ENCODE measurements at regions not wholly inside any gene's neighbourhood (a gene's known extent, or its start where the extent isn't known, plus 50 kb on each side); places are given as distances from the start of the nearest gene placed in this dataset.
"Not testable (repeated sequence)": the region's sequence is repeated elsewhere in the genome, so short reads cannot be mapped to it uniquely, and the experiment has no call there.

- no peak for DNase-seq (ENCODE audit: low read depth)
- H3K27me3 ChIP-seq (ENCODE audit: control insufficient read depth, insufficient read depth, low read length) = no peaks in the 10 kb centered on the region
- H3K36me3 ChIP-seq (ENCODE audit: control insufficient read depth, insufficient read depth, low read length) = no peaks in the 10 kb centered on the region
- no peak for TF ChIP-seq CTCF (IDR thresholded peaks at IDR 0.05; ENCODE audit: insufficient read depth, low read length, poor library complexity, severe bottlenecking)
- no peak overlapping the region for H3K4me3 ChIP-seq (ENCODE audit: low read depth, low read length)
Measured at GRCh38 chr7:12927635-12928434, 240.4 kb downstream of the ARL4A start.

DNA sequence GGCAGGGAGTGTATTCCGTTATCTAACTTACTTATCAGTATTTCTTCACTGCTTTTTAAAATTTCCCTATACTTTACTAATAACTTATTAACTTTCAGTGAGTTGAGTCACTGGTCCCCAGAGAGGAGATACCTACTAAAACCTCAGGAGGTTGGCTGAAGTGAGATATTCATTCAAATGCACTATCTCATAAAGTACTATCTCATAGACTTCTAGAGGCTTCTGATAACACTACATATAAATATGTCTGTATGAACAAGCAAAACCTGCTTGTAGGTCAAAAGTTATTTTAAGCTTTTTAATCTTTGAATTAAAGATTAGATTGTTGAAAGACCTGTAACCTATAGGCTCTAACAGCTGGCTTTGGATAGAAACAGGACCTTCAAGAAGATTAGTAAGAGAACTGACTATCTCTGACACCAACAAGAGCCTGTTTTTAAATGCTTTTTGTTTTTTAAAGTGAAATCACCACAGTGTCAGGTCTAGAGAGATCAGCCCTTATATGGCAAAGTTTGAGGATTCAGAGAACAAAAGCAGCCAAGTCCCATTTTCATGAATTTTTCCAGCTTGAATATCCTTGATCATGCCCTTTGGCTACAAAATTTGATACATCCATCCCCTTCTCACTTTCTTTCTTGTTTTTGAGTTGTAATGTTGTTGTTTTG, 242.2 kb downstream of the ARL4A start:
- Histone ChIP-seq H3K27me3 (ENCODE audit: control insufficient read depth, insufficient read depth, low read length) (no peaks in the 10 kb centered on the region), H3K4me3 (ENCODE audit: low read depth, low read length) (no peak overlapping the region), H3K36me3 (ENCODE audit: control insufficient read depth, insufficient read depth, low read length) (no peaks in the 10 kb centered on the region)
- no peak for DNase-seq (ENCODE audit: low read depth)
- TF ChIP-seq CTCF (IDR thresholded peaks at IDR 0.05; ENCODE audit: insufficient read depth, low read length, poor library complexity, severe bottlenecking) = no peak

GRCh38 chr7:12930534-12930933, 243.1 kb downstream of the ARL4A start:
- Histone ChIP-seq H3K27me3 (ENCODE audit: control insufficient read depth, insufficient read depth, low read length) (no peaks in the 10 kb centered on the region), H3K36me3 (ENCODE audit: control insufficient read depth, insufficient read depth, low read length) (no peaks in the 10 kb centered on the region), H3K4me3 (ENCODE audit: low read depth, low read length) (no peak overlapping the region)
- DNase-seq (ENCODE audit: low read depth) = no peak
- no peak for TF ChIP-seq CTCF (IDR thresholded peaks at IDR 0.05; ENCODE audit: insufficient read depth, low read length, poor library complexity, severe bottlenecking)

DNA sequence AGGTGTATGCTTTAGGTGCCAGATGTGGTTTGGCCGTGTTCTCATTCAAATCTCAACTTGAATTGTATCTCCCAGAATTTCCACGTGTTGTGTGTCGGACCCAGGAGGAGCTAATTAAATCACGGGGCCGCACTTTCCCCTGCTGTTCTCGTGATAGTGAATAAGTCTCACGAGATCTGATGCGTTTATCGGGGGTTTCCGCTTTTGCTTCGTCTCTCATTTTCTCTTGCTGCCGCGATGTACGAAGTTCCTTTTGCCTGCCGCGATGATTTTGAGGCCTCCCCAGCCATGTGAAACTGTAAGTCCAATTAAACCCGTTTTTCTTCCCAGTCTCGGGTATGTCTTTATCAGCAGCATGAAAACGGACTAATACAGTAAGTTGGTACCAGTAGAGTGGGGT, 244.0 kb downstream of the ARL4A start:
- DNase-seq (ENCODE audit: low read depth) = not testable (repeated sequence)

GRCh38 chr7:12939694-12940093, 252.3 kb downstream of the ARL4A start:
- Histone ChIP-seq H3K36me3 (ENCODE audit: control insufficient read depth, insufficient read depth, low read length) (no peaks in the 10 kb centered on the region), H3K27me3 (ENCODE audit: control insufficient read depth, insufficient read depth, low read length) (no peaks in the 10 kb centered on the region), H3K4me3 (ENCODE audit: low read depth, low read length) (no peak overlapping the region)
- no peak for DNase-seq (ENCODE audit: low read depth)
- no peak for TF ChIP-seq CTCF (IDR thresholded peaks at IDR 0.05; ENCODE audit: insufficient read depth, low read length, poor library complexity, severe bottlenecking)

More for the DNA sequence above, 244.0 kb downstream of the ARL4A start:
- not testable (repeated sequence) for H3K36me3 ChIP-seq (ENCODE audit: control insufficient read depth, insufficient read depth, low read length); H3K27me3 ChIP-seq (ENCODE audit: control insufficient read depth, insufficient read depth, low read length); H3K4me3 ChIP-seq (ENCODE audit: low read depth, low read length)

DNA sequence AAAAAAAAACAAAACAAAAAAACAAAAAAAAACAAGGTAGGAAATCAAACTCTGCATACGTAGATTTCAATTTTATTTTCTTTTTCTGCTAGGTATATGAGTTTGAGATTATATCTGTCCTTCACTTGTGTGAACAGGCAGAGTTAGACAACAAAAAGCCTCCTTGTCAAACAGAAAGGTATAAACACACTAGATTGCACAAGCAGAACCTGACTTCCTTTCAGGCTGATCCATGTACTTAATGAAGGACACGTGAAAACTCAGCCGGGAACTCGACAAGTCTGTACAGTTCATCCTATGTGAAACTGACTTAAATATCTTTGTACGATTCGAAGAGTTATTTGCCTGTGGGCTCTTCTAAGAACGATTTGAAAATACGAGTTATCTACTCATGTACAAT, 254.1 kb downstream of the ARL4A start:
- no peak for TF ChIP-seq CTCF (IDR thresholded peaks at IDR 0.05; ENCODE audit: insufficient read depth, low read length, poor library complexity, severe bottlenecking)
- no peak for DNase-seq (ENCODE audit: low read depth)
- Histone ChIP-seq H3K4me3 (ENCODE audit: low read depth, low read length) (no peak overlapping the region), H3K36me3 (ENCODE audit: control insufficient read depth, insufficient read depth, low read length) (no peaks in the 10 kb centered on the region), H3K27me3 (ENCODE audit: control insufficient read depth, insufficient read depth, low read length) (no peaks in the 10 kb centered on the region)
